Thyroid gland (tissue), 4 donors: ENCODE measurements at regions not wholly inside any gene's neighbourhood (a gene's known extent, or its start where the extent isn't known, plus 50 kb on each side); places are given as distances from the start of the nearest gene placed in this dataset.

Experiments
- DNase-seq, 2 donors: peaks; one replicate each; pipeline ENCODE4 v3.0.0-alpha.2; 2019
- H3K27ac ChIP-seq, 3 donors: fragments of 200-600 bp; sonication (generic); 1 replicate in 2 of 3; 2 replicates in 1 of 3; pipeline ENCODE4 v1.5.1; 2016 to 2019; ENCODE audit warnings: mild to moderate bottlenecking in 1 of 3, moderate library complexity in 1 of 3
- H3K27me3 ChIP-seq: fragments of 200-600 bp; sonication (generic); one replicate; pipeline ENCODE4 v1.5.1; 2019
- H3K36me3 ChIP-seq, 2 donors: fragments of 200-600 bp; sonication (generic); one replicate each; pipeline ENCODE4 v1.5.1; 2016 to 2019
- H3K4me1 ChIP-seq, 2 donors: fragments of 200-600 bp; sonication (generic); one replicate each; pipeline ENCODE4 v1.5.1; 2017 to 2019
- H3K4me3 ChIP-seq, 3 donors: fragments of 200-600 bp; sonication (generic); replicated peaks in 1 of 3; 1 replicate in 2 of 3; 2 replicates in 1 of 3; pipeline ENCODE4 v1.5.1; 2016; ENCODE audit warnings: mild to moderate bottlenecking in 1 of 3
- H3K9me3 ChIP-seq: fragments of 200-600 bp; sonication (generic); one replicate; pipeline ENCODE4 v1.5.1; 2017
- CTCF ChIP-seq, 6 experiments: fragments of 200-600 bp in 3 of 6; fragments of 450-650 bp in 3 of 6; sonication (generic) in 3 of 6; IDR thresholded peaks; one replicate each; pipeline ENCODE4 v1.5.1; 2016 to 2019; ENCODE audit warnings: antibody characterized with exemption in 6 of 6, mild to moderate bottlenecking in 2 of 6, inconsistent platforms in 1 of 6, moderate library complexity in 1 of 6
- POLR2A ChIP-seq, 2 donors: fragments of 450-650 bp; IDR thresholded peaks; one replicate each; pipeline ENCODE4 v1.6.1; 2017; ENCODE audit warnings: antibody characterized with exemption in 2 of 2, mild to moderate bottlenecking in 2 of 2, moderate library complexity in 1 of 2
- WGBS, 2 donors: methylation state at CpG; one replicate each; pipeline ENCODE4 v1.1.5; 2017; 5-methylcytosine and 5-hydroxymethylcytosine counted together
- intact Hi-C: fragments of 100-400 bp; cut with DNase I; formaldehyde crosslinking; loops from one replicate; pipeline ENCODE4 v1.15.1; 2023

- Histone ChIP-seq H3K36me3 (no peaks in the 10 kb centered on the region), H3K9me3 (no peaks in the 10 kb centered on the region), H3K27me3 (no peaks in the 10 kb centered on the region), H3K27ac (no peak overlapping the region), H3K4me1 (no peaks in the 10 kb centered on the region), H3K4me3 (no peak overlapping the region)
- TF ChIP-seq CTCF (IDR thresholded peaks at IDR 0.05) (no peak), POLR2A (IDR thresholded peaks at IDR 0.05) (no peak)
- no peak for DNase-seq
- intact Hi-C loops = no loop called here
- 46 to 68% methylated on average over 11 of the region's 11 CpGs for WGBS, 2 donors
Observed at GRCh38 chr22:47600281-47600680, 837.8 kb downstream of the TBC1D22A start.

- WGBS, 2 donors = 64% methylated on average over 10 of the region's 10 CpGs
- Histone ChIP-seq H3K27ac (no peak overlapping the region), H3K27me3 (no peaks in the 10 kb centered on the region), H3K36me3 (no peaks in the 10 kb centered on the region), H3K4me1 (no peaks in the 10 kb centered on the region), H3K4me3 (no peak overlapping the region), H3K9me3 (no peaks in the 10 kb centered on the region)
- TF ChIP-seq CTCF (IDR thresholded peaks at IDR 0.05) (no peak), POLR2A (IDR thresholded peaks at IDR 0.05) (no peak)
- DNase-seq = no peak
- intact Hi-C loops = no loop called here
Observed at GRCh38 chr22:47599753-47600152, 837.3 kb downstream of the TBC1D22A start.

GRCh38 chr22:47598864-47599263, 836.4 kb downstream of the TBC1D22A start:
- Histone ChIP-seq H3K36me3 (no peaks in the 10 kb centered on the region), H3K27me3 (no peaks in the 10 kb centered on the region), H3K4me1 (no peaks in the 10 kb centered on the region), H3K9me3 (no peaks in the 10 kb centered on the region), H3K27ac (no peak overlapping the region), H3K4me3 (no peak overlapping the region)
- WGBS, 2 donors = 92 to 93% methylated on average over 6 of the region's 6 CpGs
- intact Hi-C loops = no loop called here
- DNase-seq = no peak
- TF ChIP-seq CTCF (IDR thresholded peaks at IDR 0.05) (no peak), POLR2A (IDR thresholded peaks at IDR 0.05) (no peak)

GRCh38 chr22:47597041-47597440, 834.6 kb downstream of the TBC1D22A start:
- no peaks in the 10 kb centered on the region for H3K27me3 ChIP-seq
- H3K36me3 ChIP-seq = no peaks in the 10 kb centered on the region
- no peaks in the 10 kb centered on the region for H3K9me3 ChIP-seq
- no peak for DNase-seq
- intact Hi-C loops = no loop called here
- 34 to 40% methylated on average over 9 of the region's 9 CpGs for WGBS, 2 donors
- no peaks in the 10 kb centered on the region for H3K4me1 ChIP-seq
- no peak overlapping the region for H3K27ac ChIP-seq
- TF ChIP-seq POLR2A (IDR thresholded peaks at IDR 0.05) (no peak), CTCF (IDR thresholded peaks at IDR 0.05) (no peak)
- no peak overlapping the region for H3K4me3 ChIP-seq

- WGBS, 2 donors = 89 to 93% methylated on average over 9 of the region's 9 CpGs
- H3K27me3 ChIP-seq = no peaks in the 10 kb centered on the region
- H3K27ac ChIP-seq = no peak overlapping the region
- H3K4me3 ChIP-seq = no peak overlapping the region
- H3K4me1 ChIP-seq = no peaks in the 10 kb centered on the region
- no peaks in the 10 kb centered on the region for H3K9me3 ChIP-seq
- TF ChIP-seq POLR2A (IDR thresholded peaks at IDR 0.05) (no peak), CTCF (IDR thresholded peaks at IDR 0.05) (no peak)
- H3K36me3 ChIP-seq = no peaks in the 10 kb centered on the region
- DNase-seq = no peak
- intact Hi-C loops = no loop called here
Observed at GRCh38 chr22:47596176-47596690, 833.8 kb downstream of the TBC1D22A start.
